HG02943 (cell line): ENCODE measurements at regions not wholly inside any gene's neighbourhood (a gene's known extent, or its start where the extent isn't known, plus 50 kb on each side); places are given as distances from the start of the nearest gene placed in this dataset.

ENCODE experiments used
- ATAC-seq: cut with Tn5 transposase; IDR thresholded peaks from one replicate; pipeline ENCODE4 v1.9.1; 2021; ENCODE audit warnings: mild to moderate bottlenecking, low read depth, moderate library complexity; ENCODE audit not compliant: unreplicated experiment

GRCh38 chr1:67580691-67581403 lies 104.2 kb upstream of the GADD45A start:
- ATAC-seq, result no peak

GRCh38 chr1:67582625-67583461 lies 102.2 kb upstream of the GADD45A start:
- ATAC-seq, result no peak

- ATAC-seq, result no peak
Measured at GRCh38 chr1:67583462-67583950, 101.5 kb upstream of the GADD45A start.

- ATAC-seq, result no peak
Measured at GRCh38 chr1:67584938-67585337, 100.1 kb upstream of the GADD45A start.

- ATAC-seq, result no peak
Measured at GRCh38 chr1:67586596-67586995, 98.4 kb upstream of the GADD45A start.

- ATAC-seq, result no peak
Measured at GRCh38 chr1:67588178-67588855, 96.7 kb upstream of the GADD45A start.

- ATAC-seq, result no peak
Measured at GRCh38 chr1:67589519-67590233, 95.3 kb upstream of the GADD45A start.

- no peak for ATAC-seq
Measured at GRCh38 chr1:67590329-67590728, 94.7 kb upstream of the GADD45A start.

GRCh38 chr1:67594764-67595163 lies 90.2 kb upstream of the GADD45A start:
- no peak for ATAC-seq

GRCh38 chr1:67596674-67597073 lies 88.3 kb upstream of the GADD45A start:
- no peak for ATAC-seq

- no peak for ATAC-seq
Measured at GRCh38 chr1:67597336-67597735, 87.7 kb upstream of the GADD45A start.

- no peak for ATAC-seq
Measured at GRCh38 chr1:67599085-67599484, 85.9 kb upstream of the GADD45A start.

GRCh38 chr1:67601539-67601938 lies 83.5 kb upstream of the GADD45A start:
- no peak for ATAC-seq

- no peak for ATAC-seq
Measured at GRCh38 chr1:67601955-67602354, 83.0 kb upstream of the GADD45A start.

GRCh38 chr1:67604778-67605177 lies 80.2 kb upstream of the GADD45A start:
- ATAC-seq, result no peak

GRCh38 chr1:67605209-67605780 lies 79.7 kb upstream of the GADD45A start:
- no peak for ATAC-seq

GRCh38 chr1:67607286-67607685 lies 77.7 kb upstream of the GADD45A start:
- ATAC-seq, result no peak

- ATAC-seq, result no peak
Measured at GRCh38 chr1:67607699-67608098, 77.3 kb upstream of the GADD45A start.

- ATAC-seq, result no peak
Measured at GRCh38 chr1:67608661-67609576, 76.1 kb upstream of the GADD45A start.
